Cardiac fibroblast (primary cell): ENCODE measurements at regions not wholly inside any gene's neighbourhood (a gene's known extent, or its start where the extent isn't known, plus 50 kb on each side); places are given as distances from the start of the nearest gene placed in this dataset.

Experiments
- DNase-seq, 2 donors: peaks; one replicate each; pipeline versions ENCODE4 v3.0.0 to v3.0.0-alpha.2; 2010; ENCODE audit warnings: low read depth in 2 of 2
- H3K4me3 ChIP-seq, 2 donors: replicated peaks in 1 of 2; 1 replicate in 1 of 2; 2 replicates in 1 of 2; pipeline ENCODE4 v1.5.1; 2011; ENCODE audit warnings: low read depth in 2 of 2, low read length in 2 of 2, mild to moderate bottlenecking in 2 of 2, moderate library complexity in 1 of 2
- TF ChIP-seq, protein P1 (sequence below): IDR thresholded peaks from one replicate; pipeline ENCODE4 v1.5.1; 2011; ENCODE audit warnings: low read depth, mild to moderate bottlenecking, low read length, inconsistent platforms

DNA sequence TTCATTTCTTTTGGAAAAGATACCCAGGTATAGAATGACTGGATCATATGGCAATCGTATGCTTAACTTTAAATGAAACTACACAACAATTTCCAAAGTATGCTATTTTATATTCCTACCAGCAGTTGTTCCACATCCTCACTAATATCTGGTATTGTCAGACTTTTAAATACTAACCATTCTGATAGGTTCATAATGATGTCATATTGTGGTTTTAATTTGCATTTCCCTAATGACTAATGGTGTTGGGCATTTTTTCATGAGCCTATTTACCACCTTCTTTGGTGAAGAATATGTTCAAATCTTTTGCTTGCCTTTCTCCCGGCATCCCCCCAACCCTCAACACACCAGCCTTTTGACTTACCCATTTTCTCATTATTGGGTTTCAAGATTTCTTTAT, 96.2 kb upstream of the HMGN3 start:
- H3K4me3 ChIP-seq: no peak overlapping the region
- DNase-seq: peak in 1 of 2 donors; percentile 11
- TF ChIP-seq, protein P1, sequence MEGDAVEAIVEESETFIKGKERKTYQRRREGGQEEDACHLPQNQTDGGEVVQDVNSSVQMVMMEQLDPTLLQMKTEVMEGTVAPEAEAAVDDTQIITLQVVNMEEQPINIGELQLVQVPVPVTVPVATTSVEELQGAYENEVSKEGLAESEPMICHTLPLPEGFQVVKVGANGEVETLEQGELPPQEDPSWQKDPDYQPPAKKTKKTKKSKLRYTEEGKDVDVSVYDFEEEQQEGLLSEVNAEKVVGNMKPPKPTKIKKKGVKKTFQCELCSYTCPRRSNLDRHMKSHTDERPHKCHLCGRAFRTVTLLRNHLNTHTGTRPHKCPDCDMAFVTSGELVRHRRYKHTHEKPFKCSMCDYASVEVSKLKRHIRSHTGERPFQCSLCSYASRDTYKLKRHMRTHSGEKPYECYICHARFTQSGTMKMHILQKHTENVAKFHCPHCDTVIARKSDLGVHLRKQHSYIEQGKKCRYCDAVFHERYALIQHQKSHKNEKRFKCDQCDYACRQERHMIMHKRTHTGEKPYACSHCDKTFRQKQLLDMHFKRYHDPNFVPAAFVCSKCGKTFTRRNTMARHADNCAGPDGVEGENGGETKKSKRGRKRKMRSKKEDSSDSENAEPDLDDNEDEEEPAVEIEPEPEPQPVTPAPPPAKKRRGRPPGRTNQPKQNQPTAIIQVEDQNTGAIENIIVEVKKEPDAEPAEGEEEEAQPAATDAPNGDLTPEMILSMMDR: no peak

DNA sequence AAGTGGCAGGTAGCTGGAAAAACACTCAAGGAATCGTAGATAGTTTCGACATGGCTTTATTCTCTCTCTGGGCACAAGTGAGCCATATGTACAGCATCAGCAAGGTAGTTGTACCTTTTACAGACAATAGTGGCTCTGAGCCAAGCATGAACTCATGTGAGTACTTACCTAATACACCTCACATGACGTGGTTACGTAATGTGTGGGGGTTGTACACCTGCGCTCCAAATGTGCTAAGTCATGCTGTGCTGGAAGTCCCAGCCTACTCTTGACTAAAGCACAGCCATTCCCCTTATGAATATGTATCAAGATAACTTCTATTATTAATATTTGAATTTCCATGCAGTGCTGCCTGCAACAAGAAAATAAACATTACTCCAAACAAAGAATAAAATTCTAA, 78.8 kb upstream of the HMGN3 start:
- TF ChIP-seq, protein P1: no peak
- DNase-seq: peak in 1 of 2 donors; percentile 19
- H3K4me3 ChIP-seq: no peak overlapping the region

DNA sequence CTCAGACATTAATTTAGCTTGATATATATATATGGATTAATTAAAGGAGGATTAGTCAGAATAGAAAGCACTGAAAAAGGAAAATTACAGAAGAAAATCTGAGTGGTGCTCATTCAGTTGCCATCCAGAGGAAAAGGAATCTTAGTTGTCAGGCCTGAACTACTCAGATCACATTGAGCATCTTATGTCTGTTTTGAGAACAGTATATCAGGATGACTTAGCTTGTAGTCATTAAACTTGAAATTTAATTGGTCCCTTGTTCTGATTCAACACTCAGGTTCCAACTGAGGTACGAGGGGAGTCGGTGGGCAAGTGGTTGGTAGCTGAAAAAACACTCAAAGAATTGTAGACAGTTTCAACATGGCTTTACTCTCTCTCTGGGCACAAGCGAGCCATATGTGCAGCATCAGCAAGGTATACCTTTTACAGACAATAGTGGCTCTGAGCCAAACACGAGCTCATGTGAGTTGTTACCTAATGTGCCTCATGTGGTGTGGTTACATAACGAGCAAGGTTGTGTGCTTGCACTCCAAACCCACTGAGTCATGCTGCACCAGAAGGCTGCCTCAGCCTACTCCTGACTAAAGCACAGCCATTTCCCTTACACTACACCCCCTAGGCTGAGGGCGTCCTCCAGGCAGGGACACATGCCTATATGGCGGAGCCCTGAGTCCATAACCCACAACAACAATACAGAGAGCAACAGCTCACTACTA, 73.0 kb upstream of the HMGN3 start:
- no peak overlapping the region for H3K4me3 ChIP-seq
- TF ChIP-seq, protein P1: no peak
- peak in 1 of 2 donors; percentile 75 for DNase-seq

DNA sequence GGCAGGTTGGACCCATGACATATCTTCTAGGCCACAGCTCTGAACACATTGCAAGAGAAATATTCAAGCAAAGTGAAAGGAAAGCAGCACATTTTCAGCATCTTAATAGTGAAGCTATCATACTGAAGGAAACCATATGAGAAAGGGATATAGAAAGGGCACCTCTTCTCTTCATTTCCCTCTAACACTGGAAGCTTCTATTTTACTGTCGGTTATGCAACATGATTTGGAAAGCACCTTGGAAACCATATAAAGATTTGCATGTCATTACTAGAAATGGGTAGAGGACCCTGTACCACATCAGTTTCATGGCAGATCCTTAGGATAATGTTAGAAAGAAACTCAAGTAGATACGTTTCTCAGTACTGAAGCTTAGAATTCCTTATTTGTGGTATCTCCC, 70.5 kb upstream of the HMGN3 start:
- TF ChIP-seq, protein P1: no peak
- no peak overlapping the region for H3K4me3 ChIP-seq
- DNase-seq: no peak

DNA sequence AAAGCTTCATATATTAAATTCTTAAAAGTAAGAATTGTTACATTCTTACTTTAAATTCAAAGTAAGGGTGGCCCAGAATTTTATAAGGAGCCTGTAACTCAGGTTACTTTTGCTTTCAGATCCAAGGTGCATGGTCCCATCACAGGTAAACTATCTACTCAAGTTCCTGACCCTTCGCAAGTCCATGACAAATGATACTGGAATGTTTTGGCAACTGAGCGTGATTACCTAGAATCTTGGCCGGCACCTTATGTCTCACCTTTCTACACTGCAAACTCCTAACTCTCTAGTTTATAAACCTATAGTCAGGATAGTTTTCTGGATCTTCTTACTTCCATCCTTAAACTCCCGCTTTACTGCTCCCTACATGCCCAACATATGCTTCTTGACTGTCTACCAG, 67.9 kb upstream of the HMGN3 start:
- H3K4me3 ChIP-seq: no peak overlapping the region
- TF ChIP-seq, protein P1: no peak
- DNase-seq: no peak

DNA sequence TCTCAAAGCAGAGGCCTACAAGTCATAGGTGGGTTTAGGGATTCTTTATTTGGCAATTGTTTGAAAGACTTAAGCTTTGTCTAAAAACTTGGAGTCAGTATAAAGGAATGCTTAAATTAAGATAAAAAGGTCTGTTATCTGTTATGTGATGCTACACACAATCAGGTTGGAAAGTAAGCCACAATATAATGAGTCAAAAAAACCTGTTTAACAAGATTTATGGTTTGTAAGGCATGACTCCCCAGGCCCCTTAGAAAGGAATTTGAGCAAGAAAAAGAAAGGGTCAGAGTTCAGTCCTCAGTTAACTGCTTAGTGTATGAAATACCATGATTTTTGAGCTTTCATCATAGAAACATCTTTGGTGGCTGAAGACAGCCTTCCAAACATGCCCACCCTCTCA, 66.8 kb upstream of the HMGN3 start:
- TF ChIP-seq, protein P1: no peak
- DNase-seq: no peak
- no peak overlapping the region for H3K4me3 ChIP-seq

DNA sequence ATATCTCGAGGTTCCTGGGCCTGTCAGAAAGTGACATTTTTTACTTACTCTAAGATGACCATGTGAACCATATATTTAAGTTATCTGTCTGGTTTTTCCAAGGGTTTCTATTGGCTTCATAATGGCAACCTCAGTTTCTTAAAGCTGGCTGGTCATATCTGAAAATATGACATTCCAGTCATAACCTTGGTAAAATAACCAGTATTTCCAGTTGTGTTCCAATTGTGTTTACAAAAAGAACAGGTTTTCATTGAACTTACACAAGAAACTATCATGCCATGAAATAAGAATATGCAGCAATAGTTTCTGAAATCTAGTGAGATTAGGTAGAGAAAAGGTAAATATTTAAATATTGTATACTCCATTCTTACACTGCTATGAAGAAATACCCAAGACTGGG, 61.7 kb upstream of the HMGN3 start:
- TF ChIP-seq, protein P1: no peak
- no peak for DNase-seq
- H3K4me3 ChIP-seq: no peak overlapping the region
